Parathyroid adenoma (tissue), 2 donors: ENCODE measurements at regions not wholly inside any gene's neighbourhood (a gene's known extent, or its start where the extent isn't known, plus 50 kb on each side); places are given as distances from the start of the nearest gene placed in this dataset.

Experiments
- H2AFZ ChIP-seq: fragments of 300-600 bp; sonication (generic); one replicate; pipeline ENCODE4 v1.7.0; 2017; ENCODE audit warnings: antibody characterized with exemption, mild to moderate bottlenecking
- H3K27ac ChIP-seq: fragments of 300-600 bp; sonication (generic); one replicate; pipeline ENCODE4 v1.7.0; 2017
- H3K27me3 ChIP-seq: fragments of 300-600 bp; sonication (generic); one replicate; pipeline ENCODE4 v1.7.0; 2017; ENCODE audit warnings: low read length; ENCODE audit not compliant: control insufficient read depth, insufficient read depth
- H3K36me3 ChIP-seq: fragments of 300-600 bp; sonication (generic); one replicate; pipeline ENCODE4 v1.7.0; 2017; ENCODE audit warnings: low read length; ENCODE audit not compliant: control insufficient read depth, insufficient read depth
- H3K4me1 ChIP-seq: fragments of 300-600 bp; sonication (generic); one replicate; pipeline ENCODE4 v1.7.0; 2017; ENCODE audit warnings: control low read depth
- H3K4me2 ChIP-seq: fragments of 300-600 bp; sonication (generic); one replicate; pipeline ENCODE4 v1.7.0; 2017; ENCODE audit warnings: low read length
- H3K4me3 ChIP-seq: fragments of 300-600 bp; sonication (generic); one replicate; pipeline ENCODE4 v1.7.0; 2017; ENCODE audit warnings: low read depth, low read length
- H3K79me2 ChIP-seq: fragments of 300-600 bp; sonication (generic); one replicate; pipeline ENCODE4 v1.7.0; 2017; ENCODE audit warnings: control low read depth
- H3K9ac ChIP-seq: fragments of 300-600 bp; sonication (generic); one replicate; pipeline ENCODE4 v1.7.0; 2017; ENCODE audit warnings: mild to moderate bottlenecking
- H3K9me3 ChIP-seq: fragments of 300-600 bp; sonication (generic); one replicate; pipeline ENCODE4 v1.7.0; 2017; ENCODE audit warnings: low read length; ENCODE audit not compliant: control insufficient read depth
- TF ChIP-seq, protein P1 (sequence below): fragments of 300-600 bp; sonication (generic); IDR thresholded peaks from one replicate; pipeline ENCODE4 v1.7.0; 2017; ENCODE audit warnings: antibody characterized with exemption, mild to moderate bottlenecking
- donor health status: primary hyperparathyroidism.

DNA sequence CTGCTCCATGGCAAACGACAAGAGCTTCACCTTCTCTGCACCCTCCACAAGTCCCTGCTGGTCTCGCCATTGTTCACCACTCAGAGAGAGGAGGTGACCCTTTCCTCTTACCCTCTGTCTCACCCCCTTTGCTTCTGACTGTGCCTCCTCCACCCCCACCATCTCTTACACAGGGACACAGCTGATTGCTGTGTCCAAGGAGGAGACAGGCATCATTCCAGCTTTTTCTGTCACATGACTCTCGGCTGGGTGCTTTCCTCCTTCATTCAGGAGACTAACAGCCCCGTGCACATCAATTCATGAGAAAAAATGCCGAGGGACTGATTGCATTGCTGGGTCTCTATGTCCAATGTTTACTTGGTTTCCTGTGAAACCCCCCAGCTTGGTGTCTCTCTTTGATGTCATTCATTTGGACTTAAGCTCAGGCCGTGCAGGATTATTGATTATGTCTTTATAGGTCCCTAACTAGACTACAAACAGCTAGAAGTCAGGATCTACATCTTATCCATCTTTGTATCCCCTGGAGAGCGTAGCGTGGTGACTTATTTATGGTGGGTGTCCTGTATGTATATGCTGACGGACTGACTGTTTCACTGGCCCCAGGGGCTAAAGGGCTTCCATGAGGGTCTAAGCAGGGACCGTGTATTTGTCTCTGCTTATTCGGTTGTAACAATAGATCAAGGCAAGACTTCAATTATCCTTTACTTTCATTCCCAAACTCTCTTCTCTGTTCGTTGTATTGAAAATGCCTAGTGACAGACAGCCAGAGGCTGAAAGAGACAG, 82.2 kb upstream of the CDH13 start:
- no peak overlapping the region for H3K4me2 ChIP-seq
- H3K9ac ChIP-seq, result no peak overlapping the region
- no peaks in the 10 kb centered on the region for H3K4me1 ChIP-seq
- H2AFZ ChIP-seq, result no peak overlapping the region
- H3K79me2 ChIP-seq, result no peaks in the 10 kb centered on the region
- no peaks in the 10 kb centered on the region for H3K9me3 ChIP-seq
- H3K27me3 ChIP-seq, result no peaks in the 10 kb centered on the region
- no peaks in the 10 kb centered on the region for H3K36me3 ChIP-seq
- no peak overlapping the region for H3K27ac ChIP-seq
- TF ChIP-seq, protein P1, sequence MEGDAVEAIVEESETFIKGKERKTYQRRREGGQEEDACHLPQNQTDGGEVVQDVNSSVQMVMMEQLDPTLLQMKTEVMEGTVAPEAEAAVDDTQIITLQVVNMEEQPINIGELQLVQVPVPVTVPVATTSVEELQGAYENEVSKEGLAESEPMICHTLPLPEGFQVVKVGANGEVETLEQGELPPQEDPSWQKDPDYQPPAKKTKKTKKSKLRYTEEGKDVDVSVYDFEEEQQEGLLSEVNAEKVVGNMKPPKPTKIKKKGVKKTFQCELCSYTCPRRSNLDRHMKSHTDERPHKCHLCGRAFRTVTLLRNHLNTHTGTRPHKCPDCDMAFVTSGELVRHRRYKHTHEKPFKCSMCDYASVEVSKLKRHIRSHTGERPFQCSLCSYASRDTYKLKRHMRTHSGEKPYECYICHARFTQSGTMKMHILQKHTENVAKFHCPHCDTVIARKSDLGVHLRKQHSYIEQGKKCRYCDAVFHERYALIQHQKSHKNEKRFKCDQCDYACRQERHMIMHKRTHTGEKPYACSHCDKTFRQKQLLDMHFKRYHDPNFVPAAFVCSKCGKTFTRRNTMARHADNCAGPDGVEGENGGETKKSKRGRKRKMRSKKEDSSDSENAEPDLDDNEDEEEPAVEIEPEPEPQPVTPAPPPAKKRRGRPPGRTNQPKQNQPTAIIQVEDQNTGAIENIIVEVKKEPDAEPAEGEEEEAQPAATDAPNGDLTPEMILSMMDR, result no peak
- H3K4me3 ChIP-seq, result no peak overlapping the region

DNA sequence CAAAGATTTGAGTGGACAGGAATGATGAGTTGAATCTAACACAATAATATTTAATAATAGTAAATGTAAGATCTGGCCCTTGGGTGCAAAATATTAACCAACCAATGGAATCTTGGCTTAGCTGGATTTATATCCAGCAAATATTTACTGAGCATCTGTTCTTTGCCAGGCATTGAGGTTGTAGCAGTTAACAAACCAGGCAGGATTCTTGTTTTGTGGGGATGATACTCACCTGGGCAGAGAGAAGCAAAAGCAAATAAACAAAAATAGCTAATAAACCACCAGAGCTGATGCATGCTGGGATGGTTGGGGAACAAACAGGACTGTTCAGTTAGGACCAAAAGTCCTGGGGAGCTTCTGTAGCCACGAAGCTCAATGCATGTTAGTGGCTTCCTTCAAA, 84.1 kb upstream of the CDH13 start:
- no peak overlapping the region for H3K4me2 ChIP-seq
- no peak overlapping the region for H3K9ac ChIP-seq
- H2AFZ ChIP-seq, result no peak overlapping the region
- no peaks in the 10 kb centered on the region for H3K9me3 ChIP-seq
- no peak overlapping the region for H3K27ac ChIP-seq
- TF ChIP-seq, protein P1, result no peak
- no peak overlapping the region for H3K4me3 ChIP-seq
- no peaks in the 10 kb centered on the region for H3K36me3 ChIP-seq
- no peaks in the 10 kb centered on the region for H3K27me3 ChIP-seq
- H3K4me1 ChIP-seq, result no peaks in the 10 kb centered on the region
- no peaks in the 10 kb centered on the region for H3K79me2 ChIP-seq

DNA sequence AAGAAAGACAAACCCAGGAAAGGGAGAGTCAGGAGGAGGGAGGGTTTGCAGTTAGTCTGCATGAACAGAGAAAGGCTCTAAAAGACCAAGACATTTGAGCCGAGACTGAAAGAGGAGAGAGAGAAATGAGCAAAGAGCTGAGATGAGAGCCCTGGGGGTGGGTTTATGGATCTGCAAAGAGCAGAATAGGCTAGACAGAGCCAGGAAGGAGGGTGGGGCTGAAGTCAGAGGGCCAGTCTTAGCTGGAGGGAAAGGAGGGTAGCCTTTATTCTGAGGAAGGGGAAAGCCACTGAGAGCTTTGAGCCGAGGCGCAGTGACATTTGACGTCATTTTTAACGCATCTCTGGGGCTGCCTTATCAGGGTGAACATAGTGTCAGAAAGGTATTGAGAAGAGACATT, 85.7 kb upstream of the CDH13 start:
- H3K4me3 ChIP-seq, result no peak overlapping the region
- no peak overlapping the region for H3K4me2 ChIP-seq
- H3K9ac ChIP-seq, result no peak overlapping the region
- no peaks in the 10 kb centered on the region for H3K27me3 ChIP-seq
- no peak overlapping the region for H2AFZ ChIP-seq
- no peaks in the 10 kb centered on the region for H3K9me3 ChIP-seq
- no peak overlapping the region for H3K27ac ChIP-seq
- H3K4me1 ChIP-seq, result no peaks in the 10 kb centered on the region
- H3K79me2 ChIP-seq, result no peaks in the 10 kb centered on the region
- TF ChIP-seq, protein P1, result no peak
- no peaks in the 10 kb centered on the region for H3K36me3 ChIP-seq

DNA sequence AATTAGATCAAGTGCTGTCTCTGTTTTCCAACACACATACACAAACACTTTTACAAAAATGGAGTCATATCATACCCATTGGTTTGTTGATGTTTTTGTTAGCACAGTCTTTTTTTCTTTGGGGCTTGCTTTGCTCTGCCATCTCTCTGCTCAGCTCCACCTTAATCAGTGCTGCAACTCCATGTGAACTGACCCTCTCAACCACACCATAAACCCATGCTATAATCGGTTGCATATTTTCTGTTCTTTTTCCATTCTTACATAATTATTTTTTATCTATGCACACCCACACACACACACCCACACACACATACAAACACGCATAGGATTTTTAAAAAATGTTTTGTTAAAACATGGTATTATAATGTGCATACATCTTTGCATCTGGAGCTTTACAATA, 91.0 kb upstream of the CDH13 start:
- Histone ChIP-seq H3K9ac (no peak overlapping the region), H3K27me3 (no peaks in the 10 kb centered on the region), H3K4me1 (no peaks in the 10 kb centered on the region), H3K4me3 (no peak overlapping the region), H3K9me3 (no peaks in the 10 kb centered on the region), H2AFZ (no peak overlapping the region), H3K27ac (no peak overlapping the region), H3K4me2 (no peak overlapping the region), H3K36me3 (no peaks in the 10 kb centered on the region), H3K79me2 (no peaks in the 10 kb centered on the region)
- TF ChIP-seq, protein P1, result no peak

DNA sequence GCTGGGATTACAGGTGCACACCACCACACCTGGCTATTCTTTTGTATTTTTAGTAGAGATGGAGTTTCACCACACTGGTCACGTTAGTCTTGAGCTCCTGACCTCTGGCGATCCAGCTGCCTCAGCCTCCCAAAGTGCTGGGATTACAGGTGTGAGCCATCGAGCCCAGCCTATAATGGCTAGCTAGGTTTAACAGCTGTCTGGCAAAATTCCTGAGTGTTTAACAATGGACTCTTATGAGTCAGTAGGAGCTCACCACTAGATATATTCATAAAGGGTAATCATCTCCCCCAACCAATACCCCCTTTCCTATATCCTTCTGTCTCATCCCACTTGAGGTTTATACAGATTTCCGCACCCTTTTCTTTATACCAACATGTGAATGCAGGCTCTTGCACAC, 91.5 kb upstream of the CDH13 start:
- Histone ChIP-seq H3K4me1 (no peaks in the 10 kb centered on the region), H3K4me2 (no peak overlapping the region), H3K9me3 (no peaks in the 10 kb centered on the region), H2AFZ (no peak overlapping the region), H3K79me2 (no peaks in the 10 kb centered on the region), H3K27me3 (no peaks in the 10 kb centered on the region), H3K9ac (no peak overlapping the region), H3K36me3 (no peaks in the 10 kb centered on the region), H3K4me3 (no peak overlapping the region), H3K27ac (no peak overlapping the region)
- TF ChIP-seq, protein P1, result no peak
